ENCODE measurements at regions not wholly inside any gene's neighbourhood (a gene's known extent, or its start where the extent isn't known, plus 50 kb on each side); places are given as distances from the start of the nearest gene placed in this dataset.

DNA sequence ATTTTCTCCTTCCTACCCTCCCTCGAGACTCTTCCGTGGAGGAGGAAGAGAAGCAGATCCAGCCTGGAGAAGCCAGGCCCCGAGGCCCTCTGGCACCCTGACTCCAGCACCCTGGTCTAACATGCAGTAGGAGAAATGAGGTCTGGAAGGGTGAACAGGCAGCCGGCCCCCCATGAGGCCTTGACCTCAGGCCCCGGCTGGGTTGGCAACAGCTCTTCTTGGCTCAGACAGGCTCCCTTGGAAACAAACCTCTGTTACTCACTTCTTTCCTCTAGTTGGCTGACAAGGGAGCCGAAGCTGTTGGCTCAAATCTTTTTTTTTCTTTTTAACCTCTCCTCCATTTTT lies 73.4 kb downstream of the CPN2 start:
- DNase-seq (ENCODE audit: extremely low read depth in 1 of 2, low read depth in 1 of 2): no peak

DNA sequence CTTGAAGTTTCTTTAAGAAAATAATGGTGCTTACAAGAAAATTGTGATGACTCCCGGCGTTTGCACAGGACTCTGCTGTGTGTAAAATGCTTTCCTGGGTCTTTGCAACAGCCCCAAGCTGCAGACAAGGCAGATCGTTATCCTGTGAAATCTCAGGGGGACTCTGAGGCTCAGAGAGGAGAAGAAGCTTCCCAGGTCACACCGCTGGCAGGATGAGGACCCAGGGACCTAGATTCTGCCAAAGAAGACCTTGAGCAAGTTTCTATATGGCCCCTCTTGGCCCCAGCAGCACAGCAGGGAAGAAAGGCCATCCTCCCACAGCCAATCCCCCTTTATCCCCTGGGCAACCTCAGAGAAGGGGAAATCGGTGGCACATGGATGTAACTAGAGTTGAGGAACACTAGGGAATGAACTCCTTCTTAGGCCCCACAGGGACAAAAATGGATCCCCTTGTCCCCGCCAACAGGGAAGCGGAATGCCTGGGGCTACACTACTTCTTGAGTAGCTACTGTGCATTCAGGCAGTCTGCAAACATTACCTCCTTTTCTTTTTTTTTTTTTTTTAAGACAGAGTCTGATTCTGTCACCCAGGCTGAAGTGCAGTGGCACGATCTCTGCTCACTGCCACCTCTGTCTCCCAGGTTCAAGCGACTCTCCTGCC lies 72.8 kb downstream of the CPN2 start:
- DNase-seq (ENCODE audit: extremely low read depth in 1 of 2, low read depth in 1 of 2): no peak

DNA sequence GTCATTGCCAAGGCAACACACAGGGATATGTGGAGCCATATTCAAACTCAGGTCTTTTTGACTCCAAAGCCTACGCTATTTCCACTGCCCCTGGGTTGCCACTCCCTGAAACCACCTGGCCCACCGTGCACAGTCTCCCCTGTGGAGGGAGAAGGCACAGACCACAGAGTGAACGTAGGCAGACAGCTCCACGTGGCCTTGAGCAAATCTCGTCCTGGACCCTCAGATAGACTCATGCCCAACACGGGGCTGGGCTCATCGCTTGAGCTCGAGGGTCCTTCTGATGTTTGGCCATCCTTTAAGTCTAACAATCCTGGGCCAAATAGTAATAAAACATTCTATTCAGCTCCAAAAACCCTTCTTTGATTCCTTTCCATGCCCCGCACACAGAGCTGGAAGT lies 72.0 kb downstream of the CPN2 start:
- no peak for DNase-seq (ENCODE audit: extremely low read depth in 1 of 2, low read depth in 1 of 2)

DNA sequence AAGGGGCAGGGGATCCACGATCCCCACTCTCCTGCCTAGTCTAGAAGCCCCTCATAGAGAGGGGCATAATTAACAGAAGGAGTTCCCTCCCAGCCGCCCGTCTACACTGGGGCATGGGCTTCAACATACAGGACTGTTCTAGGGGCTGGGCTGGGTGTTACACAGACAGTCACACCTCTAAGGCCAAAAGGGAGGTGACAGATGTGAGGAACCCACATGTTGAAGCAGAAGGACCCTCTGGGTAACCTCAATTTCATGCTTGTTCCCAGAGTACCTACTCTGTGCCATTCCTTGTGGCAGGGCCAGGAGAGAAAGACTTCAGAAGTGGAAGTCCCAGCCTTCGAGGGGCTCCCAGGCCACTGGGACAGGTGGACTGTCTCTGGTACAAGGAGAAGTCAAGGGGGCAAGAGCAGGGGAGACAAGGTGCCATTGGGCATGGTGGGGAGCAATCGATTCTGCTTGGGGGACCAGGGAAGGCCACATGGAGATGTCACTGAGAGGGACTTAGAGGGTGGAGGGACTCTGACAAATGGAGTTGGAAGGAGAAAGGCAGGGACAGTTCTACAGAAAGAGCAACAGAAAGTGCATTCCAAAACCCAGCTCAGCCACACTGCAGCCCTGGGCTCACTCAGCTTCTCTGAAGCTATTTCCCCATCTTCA lies 71.3 kb downstream of the CPN2 start:
- no peak for DNase-seq (ENCODE audit: extremely low read depth in 1 of 2, low read depth in 1 of 2)

DNA sequence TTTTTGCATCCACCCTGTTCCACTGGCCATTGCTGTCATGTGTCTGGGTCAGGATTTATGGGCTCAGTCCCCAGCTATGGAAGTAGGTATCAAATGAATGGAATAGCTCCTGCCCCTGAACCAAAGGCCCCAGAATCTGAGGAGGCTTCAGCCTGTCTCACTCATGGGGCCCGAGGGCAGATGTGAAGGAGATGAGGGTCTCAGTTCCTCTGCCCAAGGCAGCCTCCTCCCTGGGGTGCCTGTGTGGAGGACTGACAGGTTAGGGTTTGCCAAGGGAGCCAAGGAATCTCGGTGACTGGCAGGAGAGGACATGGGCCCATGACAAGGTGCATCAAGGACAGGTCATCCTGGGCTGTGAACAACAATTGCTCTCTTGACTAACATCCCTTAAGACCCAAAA lies 70.4 kb downstream of the CPN2 start:
- DNase-seq (ENCODE audit: extremely low read depth in 1 of 2, low read depth in 1 of 2): no peak

DNA sequence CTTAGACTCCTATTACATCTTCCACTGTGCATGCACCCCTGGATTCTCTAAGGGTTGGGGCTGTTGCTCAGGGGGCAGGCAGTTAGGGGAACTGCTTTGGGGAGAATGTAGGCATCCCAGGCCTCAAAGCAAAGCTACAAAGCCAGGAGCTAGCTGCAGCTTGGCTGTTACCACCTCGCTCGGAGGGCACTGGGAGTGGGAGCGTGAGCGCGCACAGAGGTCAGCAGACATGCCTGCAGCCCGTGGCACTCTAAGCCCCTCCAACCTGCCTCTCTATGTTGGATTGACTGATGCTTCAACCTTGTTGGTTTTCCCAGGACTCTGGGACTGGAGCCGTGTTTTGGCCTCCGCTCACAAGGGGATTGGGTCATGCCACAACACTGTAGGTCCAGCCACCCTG lies 69.8 kb downstream of the CPN2 start:
- DNase-seq (ENCODE audit: extremely low read depth in 1 of 2, low read depth in 1 of 2): no peak

DNA sequence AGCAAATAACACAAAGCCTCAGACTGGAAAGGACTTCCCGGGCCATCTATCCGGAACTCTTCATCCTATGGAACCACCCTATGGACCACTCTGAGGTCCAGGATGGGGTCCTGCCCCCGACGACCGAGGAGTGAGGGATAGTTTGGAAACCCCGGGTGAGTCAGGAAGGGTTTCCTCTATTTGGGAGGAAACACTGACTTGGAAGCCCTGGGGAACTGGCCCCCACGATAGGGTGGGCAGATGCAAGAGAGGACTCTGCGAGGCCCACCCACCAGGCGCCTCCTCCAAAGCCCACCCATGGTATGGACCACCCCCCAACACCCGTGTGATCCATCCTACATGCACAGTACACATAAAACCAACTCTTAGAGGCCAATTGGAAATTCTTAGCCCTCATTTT lies 69.4 kb downstream of the CPN2 start:
- no peak for DNase-seq (ENCODE audit: extremely low read depth in 1 of 2, low read depth in 1 of 2)

DNA sequence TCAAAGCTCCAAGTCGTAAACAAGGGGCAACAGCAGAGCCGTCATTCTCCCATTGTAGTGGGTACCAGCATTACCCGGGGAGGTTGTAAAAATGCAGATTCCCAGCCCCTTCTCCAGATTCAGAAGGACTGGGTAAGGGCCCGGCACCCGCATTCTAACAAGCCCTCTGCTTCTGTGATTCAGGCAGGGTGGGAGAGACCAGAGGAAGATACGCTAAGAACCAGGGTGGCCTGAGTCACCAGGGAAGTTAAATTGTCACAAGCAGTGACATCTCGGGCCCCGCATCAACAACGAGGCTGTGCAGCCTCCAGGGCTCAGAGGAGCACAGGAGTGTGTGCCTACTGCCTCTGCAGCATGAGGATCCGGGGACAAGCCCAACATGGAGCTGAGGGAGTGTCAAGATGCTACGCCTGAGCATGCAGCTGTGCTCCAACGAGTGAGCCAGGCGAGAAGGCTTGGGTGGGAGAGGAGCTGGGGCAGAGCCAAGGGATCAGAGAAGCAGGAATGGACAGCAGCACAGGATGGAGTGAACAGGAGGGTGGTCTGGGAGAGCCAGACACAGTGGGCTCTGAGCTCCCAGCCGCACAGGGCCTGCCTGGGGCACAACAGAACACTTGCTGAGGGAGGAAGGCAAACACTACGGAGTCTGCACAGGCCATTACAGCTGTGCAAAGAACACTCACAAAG lies 68.5 kb downstream of the CPN2 start:
- DNase-seq (ENCODE audit: extremely low read depth in 1 of 2, low read depth in 1 of 2): no peak

DNA sequence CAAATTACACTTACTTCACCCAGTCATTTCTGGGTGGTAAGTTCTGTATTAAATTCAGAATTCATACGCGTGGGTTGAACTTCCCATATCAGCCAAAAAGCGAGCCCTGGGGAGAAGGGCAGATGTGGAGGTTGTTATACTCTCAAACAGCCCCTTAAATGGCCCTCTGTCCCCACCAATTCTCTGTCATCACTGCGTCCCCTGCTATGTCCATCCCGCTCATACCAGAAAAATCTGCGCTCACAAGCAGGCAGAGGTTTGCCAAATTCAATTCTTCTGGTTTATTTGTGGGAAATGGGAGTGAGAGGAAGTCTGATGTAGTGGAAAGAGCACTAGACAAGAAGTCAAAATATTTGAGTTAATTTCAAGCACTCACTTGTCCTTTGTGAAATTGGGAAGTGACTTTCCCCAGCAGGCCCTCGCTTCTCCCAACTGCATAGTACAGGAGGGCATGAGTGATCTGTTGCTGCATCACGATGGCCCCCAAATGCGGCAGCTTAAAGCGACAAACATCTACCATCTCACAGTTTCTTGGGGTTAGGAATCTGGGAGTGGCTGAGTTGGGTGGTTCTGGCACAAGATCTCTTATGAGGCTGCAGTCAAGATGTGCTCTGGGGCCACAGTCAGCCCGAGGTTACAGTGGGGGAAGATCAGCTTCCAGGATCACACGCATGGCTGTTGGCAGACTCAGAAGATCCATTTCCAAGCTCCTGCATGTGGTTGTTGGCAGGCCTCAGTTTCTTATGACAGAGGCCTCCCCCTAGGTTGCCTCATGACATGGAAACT lies 67.7 kb downstream of the CPN2 start:
- DNase-seq (ENCODE audit: extremely low read depth in 1 of 2, low read depth in 1 of 2): no peak

DNA sequence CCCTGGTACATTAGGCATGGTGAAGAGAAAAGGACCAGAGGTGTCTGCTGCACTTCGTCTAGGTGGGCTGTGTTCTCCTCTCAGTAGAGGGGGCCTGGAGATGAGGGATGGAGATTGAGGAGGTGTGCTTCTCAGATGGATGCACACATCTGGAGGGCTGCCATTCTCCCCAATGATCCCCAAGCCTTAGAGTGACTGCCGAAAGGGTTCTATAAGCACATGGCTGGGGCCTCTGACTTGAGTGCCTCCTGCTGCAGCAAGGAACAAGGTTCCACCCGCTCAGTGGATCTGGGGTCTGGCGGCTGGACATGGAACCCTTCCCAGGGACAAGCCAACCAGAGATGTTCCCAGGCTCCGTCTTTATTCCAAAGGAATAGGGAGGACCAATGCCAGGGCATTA lies 66.8 kb downstream of the CPN2 start:
- no peak for DNase-seq (ENCODE audit: extremely low read depth in 1 of 2, low read depth in 1 of 2)

DNA sequence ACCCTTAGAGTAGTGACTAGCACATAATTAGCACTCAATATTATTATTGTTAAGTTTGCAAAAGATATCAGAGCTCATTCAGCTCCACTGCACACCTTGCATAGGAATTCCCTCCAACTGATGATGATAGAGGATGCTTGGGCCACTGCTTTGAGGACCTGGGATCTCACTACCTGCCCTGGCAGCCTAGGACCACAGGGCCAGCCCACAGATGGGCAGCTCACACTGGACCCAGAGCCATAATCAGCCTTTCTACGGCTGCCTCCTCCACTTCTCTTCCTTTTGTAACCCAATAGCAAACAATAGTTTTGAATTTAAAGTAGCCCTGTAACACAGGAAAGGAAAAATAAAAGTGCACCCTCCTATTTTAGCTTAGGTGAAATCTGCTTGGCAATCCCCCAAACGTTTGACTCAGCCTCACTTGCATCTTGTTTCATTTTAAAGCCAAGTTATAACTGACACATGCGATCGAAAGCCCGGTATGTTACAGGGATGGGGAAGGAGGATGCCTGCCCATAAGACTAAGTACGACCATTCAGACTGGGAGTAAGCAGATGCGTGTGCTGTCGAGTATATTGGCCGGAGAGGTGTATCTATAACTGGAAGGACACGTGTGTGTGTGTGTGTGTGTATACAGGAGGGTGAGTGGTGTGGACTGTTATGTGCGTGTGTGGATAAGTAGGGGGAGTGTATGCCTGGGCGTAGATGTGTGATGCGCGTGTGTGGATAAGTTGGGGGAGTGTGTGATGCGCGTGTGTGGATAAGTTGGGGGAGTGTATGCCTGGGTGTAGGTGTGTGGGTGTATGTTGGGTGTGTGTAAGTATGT lies 65.9 kb downstream of the CPN2 start:
- DNase-seq (ENCODE audit: extremely low read depth in 1 of 2, low read depth in 1 of 2): no peak

DNA sequence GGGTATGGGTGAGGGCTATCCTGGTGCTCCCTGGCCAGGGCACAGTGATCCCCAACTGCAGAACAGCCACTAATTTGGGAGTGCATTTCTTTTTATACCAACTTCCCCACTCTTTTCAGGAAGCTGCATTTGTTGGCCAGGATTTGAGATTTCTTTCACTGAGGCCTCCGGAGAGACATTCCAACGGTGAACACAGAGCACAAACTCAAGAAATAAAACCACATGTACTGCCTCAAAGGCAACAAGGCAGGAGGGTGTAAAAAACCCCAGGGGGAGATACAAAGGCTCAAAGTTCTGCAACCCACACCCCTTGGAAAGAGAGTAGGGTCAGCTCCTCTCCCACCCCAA lies 65.3 kb downstream of the CPN2 start:
- no peak for DNase-seq (ENCODE audit: extremely low read depth in 1 of 2, low read depth in 1 of 2)

DNA sequence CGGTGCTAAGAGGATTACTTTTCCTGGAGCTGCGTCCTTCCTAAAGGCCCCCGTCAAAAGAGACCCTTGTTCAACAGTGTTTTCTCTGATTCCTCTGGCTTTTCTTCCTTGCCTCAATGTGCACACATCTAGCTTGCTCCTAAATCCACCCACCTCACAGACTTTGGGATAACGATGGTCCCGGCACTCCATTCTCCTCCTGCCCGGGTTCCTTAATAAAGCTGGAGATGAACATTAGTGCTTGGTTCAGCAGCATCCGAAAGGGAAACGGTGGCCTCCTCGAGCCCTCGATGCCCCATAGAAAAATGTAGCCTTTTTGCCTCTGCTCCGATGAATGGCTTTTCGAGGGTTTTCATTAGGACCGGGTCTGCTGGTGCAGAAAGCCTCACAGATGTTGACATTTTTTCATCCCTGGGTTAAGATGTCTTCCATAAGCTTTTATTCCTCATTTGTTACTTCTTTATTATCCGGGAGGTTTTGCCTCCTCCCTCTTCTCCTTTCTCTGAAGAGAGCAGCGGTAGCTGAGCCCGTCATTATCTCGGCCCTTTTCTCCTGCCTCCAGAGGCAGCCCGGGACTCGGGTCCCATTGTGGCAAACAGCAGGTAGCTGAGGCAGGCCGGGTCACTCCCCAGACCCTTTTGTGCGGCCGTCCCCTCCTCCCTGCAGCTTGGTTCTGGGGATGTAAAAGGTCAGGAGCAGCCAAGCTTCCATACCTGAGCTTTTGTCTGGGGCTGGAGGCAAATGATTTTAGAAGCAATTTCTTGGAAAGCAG lies 64.6 kb downstream of the CPN2 start:
- no peak for DNase-seq (ENCODE audit: extremely low read depth in 1 of 2, low read depth in 1 of 2)

DNA sequence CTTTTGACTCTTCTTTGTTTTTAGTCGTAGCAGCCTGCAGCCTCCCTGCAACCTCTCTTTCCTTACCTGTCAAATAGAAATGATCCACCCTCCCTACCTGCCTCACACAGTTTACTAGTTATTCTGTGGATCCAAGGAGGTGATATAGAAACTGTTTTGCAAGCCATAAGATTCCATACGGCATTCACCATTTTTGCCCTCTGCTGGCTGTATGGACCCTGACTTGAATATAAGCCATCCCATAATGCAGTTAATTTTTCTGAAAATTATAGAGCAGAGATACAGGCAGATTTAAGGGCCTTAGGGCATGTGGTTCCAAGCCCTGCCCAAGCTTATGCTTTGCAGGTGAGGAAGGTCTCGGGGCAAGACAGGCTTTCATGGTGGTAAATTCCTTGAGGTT lies 63.8 kb downstream of the CPN2 start:
- no peak for DNase-seq (ENCODE audit: extremely low read depth in 1 of 2, low read depth in 1 of 2)

DNA sequence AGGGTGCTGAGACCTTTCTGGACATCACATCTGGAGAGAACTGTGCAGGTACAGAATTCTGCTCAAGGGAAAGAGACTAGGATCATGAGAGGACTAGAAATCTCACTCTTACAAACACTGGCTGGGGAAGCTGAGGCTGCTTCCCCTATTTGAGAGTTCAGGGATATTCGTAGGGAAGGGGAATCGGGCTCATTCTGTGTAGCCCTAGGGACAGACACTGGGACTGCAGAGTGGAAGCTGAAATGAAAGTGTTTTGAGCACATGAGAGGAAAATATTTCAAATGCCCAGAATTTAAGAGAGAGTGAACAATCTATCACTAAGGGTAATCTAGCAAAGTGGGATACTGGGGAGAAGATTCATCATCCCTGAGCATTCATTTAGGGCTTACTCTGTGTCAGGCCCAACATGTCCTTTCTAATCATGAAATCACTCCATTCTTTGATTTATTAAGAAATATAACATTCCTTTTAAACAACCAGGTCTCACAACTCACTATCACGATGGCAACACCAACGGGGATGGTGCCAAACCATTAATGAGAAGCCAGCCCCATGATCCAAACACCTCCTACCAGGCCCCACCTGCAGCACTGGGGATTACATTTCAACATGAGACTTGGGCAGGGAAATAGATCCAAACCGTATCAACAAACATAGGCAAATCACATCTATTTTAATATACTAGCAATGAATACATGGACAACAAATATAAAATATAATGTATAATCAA lies 63.0 kb downstream of the CPN2 start:
- DNase-seq (ENCODE audit: extremely low read depth in 1 of 2, low read depth in 1 of 2): no peak

Data from stimulated activated CD8-positive, alpha-beta memory T cell treated with anti-CD3 and anti-CD28 coated beads, Interleukin-7, amount 100 ng/mL, for 48 hours (primary cell).